IMR-90 (cell line): ENCODE measurements at regions not wholly inside any gene's neighbourhood (a gene's known extent, or its start where the extent isn't known, plus 50 kb on each side); places are given as distances from the start of the nearest gene placed in this dataset.

Source experiments
- ATAC-seq: fragments of 200-7000 bp; cut with Tn5 transposase; 2 replicates; pipeline ENCODE4 v1.9.1; 2020; ENCODE audit warnings: low read depth, mild to moderate bottlenecking, moderate library complexity
- BruUV-seq: library from RNA; stranded (reverse); fragments of 400-500 nt; replicated peaks from 2 replicates; lab custom pipeline; 2021; lab: Mats Ljungman, UMichigan
- CTCF ChIA-PET: fragments of 300-600 bp; formaldehyde crosslinking; extraction: SDS; loops from one replicate; lab custom pipeline; 2021; ENCODE audit warnings: antibody characterized with exemption; lab: Yijun Ruan, JAX
- POLR2A ChIA-PET: fragments of 300-600 bp; sonication (Branson Sonifier 250); formaldehyde crosslinking; loops from one replicate; lab custom pipeline; 2022; ENCODE audit warnings: antibody characterized with exemption; ENCODE audit not compliant: unreplicated experiment; lab: Charles Lee
- DNase-seq: peaks from one replicate; pipeline ENCODE4 v3.0.0; 2013
- H2AFZ ChIP-seq: replicated peaks from 2 replicates; pipeline ENCODE3; 2013; ENCODE audit warnings: low read length, mild to moderate bottlenecking; ENCODE audit not compliant: poor library complexity
- H2AK5ac ChIP-seq: 2 replicates; pipeline ENCODE4 v1.6.1; 2013; ENCODE audit warnings: low read depth, low read length, inconsistent platforms
- H2AK9ac ChIP-seq: replicated peaks from 2 replicates; pipeline ENCODE3; 2013; ENCODE audit warnings: mild to moderate bottlenecking, low read depth, low read length, moderate library complexity; ENCODE audit not compliant: poor library complexity
- H2BK120ac ChIP-seq: 2 replicates; pipeline ENCODE4 v1.6.1; 2013; ENCODE audit warnings: low read depth, low read length, inconsistent platforms
- H2BK15ac ChIP-seq: 3 replicates; pipeline ENCODE4 v1.6.1; 2013; ENCODE audit warnings: low read depth, low read length, inconsistent platforms
- H2BK20ac ChIP-seq: 2 replicates; pipeline ENCODE4 v1.6.1; 2013; ENCODE audit warnings: low read depth, mild to moderate bottlenecking, inconsistent platforms, low read length, moderate library complexity
- H2BK5ac ChIP-seq: 2 replicates; pipeline ENCODE4 v1.6.1; 2013; ENCODE audit warnings: mild to moderate bottlenecking, low read depth, low read length, inconsistent platforms; ENCODE audit not compliant: poor library complexity, severe bottlenecking
- H3K14ac ChIP-seq: replicated peaks from 2 replicates; pipeline ENCODE4 v1.6.1; 2013; ENCODE audit warnings: low read depth, low read length, inconsistent platforms
- H3K18ac ChIP-seq: 2 replicates; pipeline ENCODE4 v1.6.1; 2013; ENCODE audit warnings: low read depth, low read length, control low read depth
- H3K23ac ChIP-seq: 2 replicates; pipeline ENCODE4 v1.6.1; 2013; ENCODE audit warnings: low read depth, low read length, inconsistent platforms
- H3K27ac ChIP-seq: 2 replicates; pipeline ENCODE4 v1.5.1; 2013; ENCODE audit warnings: mild to moderate bottlenecking, control low read depth, low read length; ENCODE audit not compliant: insufficient read depth
- H3K27me3 ChIP-seq: 2 replicates; pipeline ENCODE4 v1.6.1; 2013; ENCODE audit warnings: low read length; ENCODE audit not compliant: control insufficient read depth, insufficient read depth
- H3K36me3 ChIP-seq: 2 replicates; pipeline ENCODE4 v1.6.1; 2013; ENCODE audit warnings: low read length, mixed read lengths; ENCODE audit not compliant: control insufficient read depth, insufficient read depth
- H3K4ac ChIP-seq: 2 replicates; pipeline ENCODE4 v1.6.1; 2013; ENCODE audit warnings: low read depth, low read length, inconsistent platforms
- H3K4me1 ChIP-seq: 2 replicates; pipeline ENCODE4 v1.6.1; 2013; ENCODE audit warnings: low read length, mixed read lengths; ENCODE audit not compliant: control insufficient read depth, insufficient read depth
- H3K4me2 ChIP-seq: 2 replicates; pipeline ENCODE4 v1.6.1; 2013; ENCODE audit warnings: low read depth, mild to moderate bottlenecking, control low read depth, low read length, moderate library complexity
- H3K4me3 ChIP-seq: 2 replicates; pipeline ENCODE4 v1.5.1; 2013; ENCODE audit warnings: low read depth, mild to moderate bottlenecking, control low read depth, low read length, moderate library complexity; ENCODE audit not compliant: insufficient read depth
- H3K56ac ChIP-seq: 2 replicates; pipeline ENCODE4 v1.6.1; 2013; ENCODE audit warnings: low read length, inconsistent platforms; ENCODE audit not compliant: insufficient read depth; ENCODE audit errors: extremely low read depth
- H3K79me1 ChIP-seq, 2 experiments: 2 replicates each; pipeline ENCODE4 v1.6.1; 2013; ENCODE audit warnings: low read length in 2 of 2, inconsistent platforms in 1 of 2, low read depth in 1 of 2
- H3K9ac ChIP-seq: 2 replicates; pipeline ENCODE4 v1.6.1; 2013; ENCODE audit warnings: low read depth, low read length, control low read depth
- H3K9me1 ChIP-seq: 2 replicates; pipeline ENCODE4 v1.6.1; 2013; ENCODE audit warnings: low read length, inconsistent platforms; ENCODE audit not compliant: insufficient read depth
- H3K9me3 ChIP-seq: 2 replicates; pipeline ENCODE4 v1.6.1; 2013; ENCODE audit warnings: low read length; ENCODE audit not compliant: control insufficient read depth, insufficient read depth
- H4K20me1 ChIP-seq: 2 replicates; pipeline ENCODE4 v1.6.1; 2013; ENCODE audit warnings: low read length, inconsistent platforms; ENCODE audit not compliant: insufficient read depth
- H4K5ac ChIP-seq: 2 replicates; pipeline ENCODE4 v1.6.1; 2013; ENCODE audit warnings: mild to moderate bottlenecking, low read depth, low read length, control low read depth
- H4K8ac ChIP-seq, 2 experiments: 2 replicates each; pipeline ENCODE4 v1.6.1; 2013; ENCODE audit warnings: low read depth in 2 of 2, low read length in 2 of 2, control low read depth in 1 of 2, inconsistent platforms in 1 of 2
- H4K91ac ChIP-seq: 2 replicates; pipeline ENCODE4 v1.6.1; 2013; ENCODE audit warnings: low read depth, low read length, inconsistent platforms; ENCODE audit not compliant: insufficient read depth
- MXI1 ChIP-seq: IDR thresholded peaks from 2 replicates; pipeline ENCODE4 v1.6.1; 2012; ENCODE audit warnings: low read depth, mild to moderate bottlenecking, low read length, moderate library complexity, borderline replicate concordance
- dilution Hi-C: fragments of 300-500 bp; cut with HindIII; formaldehyde crosslinking; loops from one replicate; pipeline ENCODE4 v1.14.3; 2018; ENCODE audit warnings: low sequenced_read_pairs; ENCODE audit not compliant: unreplicated experiment
- in situ Hi-C: fragments of 300-500 bp; cut with MboI; formaldehyde crosslinking; loops from 3 replicates; pipeline ENCODE4 v1.14.3; 2019; ENCODE audit warnings: low sequenced_read_pairs, inconsistent platforms, mixed read lengths
- intact Hi-C: fragments of 100-400 bp; cut with micrococcal nuclease; formaldehyde crosslinking; loops from 2 replicates; pipeline ENCODE4 v1.10.0; 2022

DNA sequence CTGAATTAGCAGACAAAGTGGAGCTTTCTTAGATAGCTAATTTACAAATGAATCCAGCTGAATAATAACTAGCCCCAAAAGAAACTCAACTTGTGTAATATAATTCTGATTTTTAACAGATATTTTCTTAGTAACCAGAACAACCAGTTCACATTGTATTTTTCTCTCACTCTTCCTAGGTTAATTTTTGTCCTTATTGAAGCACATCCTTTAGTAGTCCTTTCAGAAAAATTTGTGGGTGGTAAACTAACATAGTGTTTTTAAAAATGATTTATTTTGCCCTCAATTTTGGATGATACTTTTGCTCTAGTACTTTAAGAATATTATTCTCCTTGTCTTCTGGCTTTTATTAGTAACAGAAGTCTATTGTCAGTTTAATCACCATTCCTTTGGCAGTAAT, 190.6 kb upstream of the SLC39A10 start:
- Histone ChIP-seq H3K14ac (no peak overlapping the region), H3K9me3 (no peaks in the 10 kb centered on the region), H2BK5ac (no peak overlapping the region), H3K4me3 (no peak overlapping the region), H4K8ac (no peak overlapping the region), H3K27me3 (no peaks in the 10 kb centered on the region), H3K79me1 (no peaks in the 10 kb centered on the region), H3K4ac (no peak overlapping the region), H3K9me1 (no peaks in the 10 kb centered on the region), H3K27ac (no peak overlapping the region), H4K20me1 (no peaks in the 10 kb centered on the region), H3K18ac (no peak overlapping the region), H3K4me1 (no peaks in the 10 kb centered on the region), H4K91ac (no peak overlapping the region), H2AFZ (no peak overlapping the region), H3K4me2 (no peak overlapping the region), H3K23ac (no peak overlapping the region), H4K5ac (no peak overlapping the region), H2BK120ac (no peak overlapping the region), H2AK9ac (no peak overlapping the region), H3K9ac (no peak overlapping the region), H2BK15ac (no peak overlapping the region), H2BK20ac (no peak overlapping the region), H2AK5ac (no peak overlapping the region), H3K36me3 (no peaks in the 10 kb centered on the region), H3K56ac (no peak overlapping the region)
- in situ Hi-C loops: no loop called here
- dilution Hi-C loops: no loop called here
- intact Hi-C loops: no loop called here
- DNase-seq (no peak), ATAC-seq (no peak)
- TF ChIP-seq MXI1: no peak
- BruUV-seq: no TSS peak
- POLR2A ChIA-PET: no interaction called here
- CTCF ChIA-PET: no interaction called here
